Endodermal cell (in vitro differentiated cells): ENCODE measurements at regions not wholly inside any gene's neighbourhood (a gene's known extent, or its start where the extent isn't known, plus 50 kb on each side); places are given as distances from the start of the nearest gene placed in this dataset.
A peak's percentile ranks its signal among the peaks of the same experiment; 100 is the strongest.

Experiments
- DNase-seq: peaks from one replicate; pipeline ENCODE4 v3.0.0-alpha.2; 2017
- H3K27ac ChIP-seq: 2 replicates; pipeline ENCODE4 v1.5.1; 2013; ENCODE audit warnings: mild to moderate bottlenecking, low read depth, low read length, moderate library complexity
- H3K27me3 ChIP-seq: 2 replicates; pipeline ENCODE4 v1.6.1; 2013; ENCODE audit warnings: mild to moderate bottlenecking, low read length, moderate library complexity; ENCODE audit not compliant: insufficient read depth, control insufficient read depth, poor library complexity, severe bottlenecking
- H3K36me3 ChIP-seq: 2 replicates; pipeline ENCODE4 v1.7.0; 2013; ENCODE audit warnings: mild to moderate bottlenecking, low read length, moderate library complexity; ENCODE audit not compliant: control insufficient read depth, insufficient read depth
- H3K4me1 ChIP-seq: one replicate; pipeline ENCODE4 v1.7.0; 2013; ENCODE audit warnings: low read length; ENCODE audit not compliant: control insufficient read depth, insufficient read depth
- H3K4me3 ChIP-seq: 2 replicates; pipeline ENCODE4 v1.5.1; 2013; ENCODE audit warnings: mild to moderate bottlenecking, low read length, moderate library complexity
- H3K9ac ChIP-seq: 2 replicates; pipeline ENCODE4 v1.6.1; 2013; ENCODE audit warnings: mild to moderate bottlenecking, low read length, moderate library complexity; ENCODE audit not compliant: poor library complexity, severe bottlenecking; ENCODE audit errors: extremely low read depth
- H3K9me3 ChIP-seq: 2 replicates; pipeline ENCODE4 v1.6.1; 2013; ENCODE audit warnings: mild to moderate bottlenecking, low read length, moderate library complexity; ENCODE audit not compliant: control insufficient read depth
- H3K27ac Mint-ChIP-seq: 2 replicates; pipeline ENCODE4 v1.8.0; 2020; ENCODE audit warnings: mixed read lengths
- H3K27me3 Mint-ChIP-seq: 2 replicates; pipeline ENCODE4 v1.8.0; 2021; ENCODE audit warnings: mild to moderate bottlenecking, mixed read lengths; ENCODE audit not compliant: insufficient read depth
- H3K36me3 Mint-ChIP-seq: 2 replicates; pipeline ENCODE4 v1.8.0; 2020; ENCODE audit warnings: low read depth, mixed read lengths
- H3K4me1 Mint-ChIP-seq: 2 replicates; pipeline ENCODE4 v1.8.0; 2020; ENCODE audit warnings: mixed read lengths
- H3K4me3 Mint-ChIP-seq: 2 replicates; pipeline ENCODE4 v1.8.0; 2020; ENCODE audit warnings: mild to moderate bottlenecking, moderate library complexity, mixed read lengths
- H3K9me3 Mint-ChIP-seq: 2 replicates; pipeline ENCODE4 v1.8.0; 2020; ENCODE audit warnings: mild to moderate bottlenecking, mixed read lengths
- CTCF ChIP-seq: fragments of 200-600 bp; sonication (generic); conservative IDR thresholded peaks from 2 replicates; pipeline ENCODE4 v1.5.0; 2021; ENCODE audit warnings: antibody characterized with exemption, mild to moderate bottlenecking
- WGBS, 2 experiments: methylation state at CpG; one replicate each; pipeline versions ENCODE4 v1.1.5 to v1.1.7; 2013; ENCODE audit warnings: missing lambda C conversion rate in 2 of 2, mixed read lengths in 1 of 2; ENCODE audit not compliant: insufficient coverage in 1 of 2, insufficient read length in 1 of 2; 5-methylcytosine and 5-hydroxymethylcytosine counted together

GRCh38 chr10:111356571-111356970 is 279.7 kb downstream of the ADRA2A start:
- no peaks in the 10 kb centered on the region for H3K9me3 Mint-ChIP-seq
- TF ChIP-seq CTCF, result no peak
- no peak overlapping the region for H3K4me3 Mint-ChIP-seq
- H3K9ac ChIP-seq, result no peak overlapping the region
- DNase-seq, result no peak
- no peaks in the 10 kb centered on the region for H3K36me3 Mint-ChIP-seq
- no peaks in the 10 kb centered on the region for H3K36me3 ChIP-seq
- H3K9me3 ChIP-seq, result no peaks in the 10 kb centered on the region
- H3K4me1 Mint-ChIP-seq, result no peaks in the 10 kb centered on the region
- 74 to 100% methylated on average over 1 to 3 of the region's 3 CpGs for WGBS, 2 experiments
- H3K4me1 ChIP-seq, result no peaks in the 10 kb centered on the region
- H3K27me3 Mint-ChIP-seq, result no peaks in the 10 kb centered on the region
- no peak overlapping the region for H3K4me3 ChIP-seq
- no peaks in the 10 kb centered on the region for H3K27me3 ChIP-seq
- no peak overlapping the region for H3K27ac Mint-ChIP-seq
- no peak overlapping the region for H3K27ac ChIP-seq

DNA sequence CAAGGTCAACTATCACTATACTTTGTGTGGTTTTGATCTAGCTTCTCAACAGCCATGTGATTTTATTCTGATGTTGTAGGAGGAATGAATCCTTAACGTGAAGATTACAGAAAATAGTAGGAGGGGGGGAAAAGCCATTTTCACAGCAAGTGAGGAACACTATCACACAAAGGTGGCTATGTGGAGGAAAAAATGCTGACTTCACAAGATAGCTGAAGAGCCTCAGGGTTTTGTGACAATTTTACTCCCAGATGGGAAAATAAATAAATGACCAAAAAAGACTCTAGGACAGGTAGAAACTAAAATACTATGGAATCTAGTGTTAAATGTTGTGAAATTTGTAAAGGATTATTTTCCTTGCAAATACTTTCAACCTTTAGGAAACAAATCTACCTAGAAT is 281.0 kb downstream of the ADRA2A start:
- no peak overlapping the region for H3K4me3 ChIP-seq
- H3K4me1 ChIP-seq, result no peaks in the 10 kb centered on the region
- H3K36me3 ChIP-seq, result no peaks in the 10 kb centered on the region
- no peak for TF ChIP-seq CTCF
- Mint-ChIP-seq H3K4me3 (no peak overlapping the region), H3K27ac (no peak overlapping the region), H3K27me3 (no peaks in the 10 kb centered on the region), H3K4me1 (no peaks in the 10 kb centered on the region), H3K9me3 (no peaks in the 10 kb centered on the region), H3K36me3 (no peaks in the 10 kb centered on the region)
- 83 to 100% methylated on average over 1 of the region's 1 CpG for WGBS, 2 experiments
- H3K9ac ChIP-seq, result no peak overlapping the region
- H3K27me3 ChIP-seq, result no peaks in the 10 kb centered on the region
- no peaks in the 10 kb centered on the region for H3K9me3 ChIP-seq
- no peak for DNase-seq
- H3K27ac ChIP-seq, result no peak overlapping the region

- Histone ChIP-seq H3K4me1 (no peaks in the 10 kb centered on the region), H3K27ac (no peak overlapping the region), H3K36me3 (no peaks in the 10 kb centered on the region), H3K9me3 (no peaks in the 10 kb centered on the region), H3K27me3 (no peaks in the 10 kb centered on the region), H3K9ac (no peak overlapping the region), H3K4me3 (no peak overlapping the region)
- H3K27ac Mint-ChIP-seq, result no peak overlapping the region
- no peak overlapping the region for H3K4me3 Mint-ChIP-seq
- H3K36me3 Mint-ChIP-seq, result no peaks in the 10 kb centered on the region
- no peaks in the 10 kb centered on the region for H3K9me3 Mint-ChIP-seq
- TF ChIP-seq CTCF, result peak; percentile 84
- DNase-seq, result peak; percentile 88
- no peaks in the 10 kb centered on the region for H3K27me3 Mint-ChIP-seq
- 75 to 80% methylated on average over 2 to 5 of the region's 5 CpGs for WGBS, 2 experiments
- no peaks in the 10 kb centered on the region for H3K4me1 Mint-ChIP-seq
Measured at GRCh38 chr10:111360260-111360925, 283.6 kb downstream of the ADRA2A start.
